GM21381 (cell line): ENCODE measurements at regions not wholly inside any gene's neighbourhood (a gene's known extent, or its start where the extent isn't known, plus 50 kb on each side); places are given as distances from the start of the nearest gene placed in this dataset.

Experiments
- ATAC-seq: cut with Tn5 transposase; IDR thresholded peaks from one replicate; pipeline ENCODE4 v1.9.1; 2021; ENCODE audit warnings: mild to moderate bottlenecking, moderate library complexity; ENCODE audit not compliant: unreplicated experiment

DNA sequence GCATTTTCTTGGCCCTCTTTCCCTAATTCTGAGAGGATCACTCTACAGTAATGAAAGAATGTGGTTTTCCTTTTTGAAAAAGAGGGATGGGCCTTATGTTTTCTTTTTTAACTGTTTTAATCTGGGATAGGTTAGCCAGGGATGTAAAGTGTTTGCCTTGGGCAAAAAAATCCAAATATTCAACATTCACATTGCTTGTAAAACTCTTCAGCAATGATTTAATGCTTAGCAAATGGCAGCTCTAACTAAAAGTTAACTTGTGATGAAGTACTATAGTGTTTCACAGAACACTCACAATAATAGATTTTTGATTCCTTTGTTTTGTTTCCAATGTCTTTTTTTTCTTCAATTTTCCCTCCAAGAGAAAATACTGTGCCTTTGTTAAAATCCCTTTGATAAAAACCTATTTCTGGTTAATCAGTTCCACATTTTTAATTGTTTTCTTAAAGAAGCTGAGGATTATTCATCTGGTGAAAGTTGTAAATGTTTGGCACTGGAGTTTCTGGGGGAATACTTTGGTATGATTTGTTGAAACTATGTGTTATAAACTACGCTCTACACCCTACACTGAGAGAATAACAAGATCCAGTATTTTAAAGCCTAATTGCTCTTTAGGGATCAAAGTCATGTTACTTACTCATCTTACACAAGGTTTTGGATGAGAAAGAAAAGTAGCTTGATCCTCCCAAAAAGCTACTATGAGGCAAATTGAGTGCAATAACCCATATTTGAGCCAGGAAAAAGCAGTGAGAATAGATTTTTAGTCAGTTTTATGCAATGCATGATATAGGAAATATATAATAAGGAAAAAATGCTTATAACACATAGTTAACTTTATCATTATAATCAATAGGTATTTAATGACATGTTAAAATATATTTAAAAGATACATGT lies 335.8 kb downstream of the EPHA7 start:
- no peak for ATAC-seq

DNA sequence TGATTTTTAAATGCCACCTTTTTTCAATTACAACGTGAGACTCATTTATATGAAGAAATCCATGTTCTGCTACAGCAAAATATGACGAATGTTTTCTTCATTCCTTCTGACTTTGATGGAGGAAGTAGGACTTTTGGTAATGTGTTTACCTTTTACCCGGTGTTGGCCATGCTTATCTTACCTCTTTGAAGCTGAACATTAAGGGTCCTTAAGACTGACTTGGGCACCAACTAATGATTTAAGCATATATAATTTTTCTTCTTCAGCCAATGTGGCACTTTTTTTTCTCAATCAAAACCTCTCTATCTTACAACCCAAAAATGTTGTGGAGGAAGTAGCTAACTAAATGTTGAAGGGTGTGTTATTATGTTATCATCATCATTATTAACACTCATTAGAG lies 337.5 kb downstream of the EPHA7 start:
- no peak for ATAC-seq

DNA sequence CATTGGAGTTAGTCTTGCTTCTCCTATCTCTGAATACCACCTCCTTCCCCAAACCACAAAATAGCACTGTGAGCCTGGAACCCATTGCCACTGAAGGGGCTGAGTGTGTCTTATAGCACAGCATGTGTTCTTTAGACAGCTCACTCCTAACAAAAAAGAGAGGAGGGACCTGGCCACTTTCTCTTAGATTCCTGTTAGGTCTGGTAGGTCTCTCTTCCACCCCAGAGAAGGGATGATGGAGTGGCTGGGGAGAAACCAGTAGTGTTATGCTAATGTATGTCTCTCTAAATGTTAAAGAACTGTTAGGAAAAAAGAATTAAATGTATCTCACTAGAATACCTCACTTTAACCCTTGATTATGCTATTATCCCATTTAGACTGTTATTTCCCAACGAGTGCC lies 340.3 kb downstream of the EPHA7 start:
- ATAC-seq, result no peak

DNA sequence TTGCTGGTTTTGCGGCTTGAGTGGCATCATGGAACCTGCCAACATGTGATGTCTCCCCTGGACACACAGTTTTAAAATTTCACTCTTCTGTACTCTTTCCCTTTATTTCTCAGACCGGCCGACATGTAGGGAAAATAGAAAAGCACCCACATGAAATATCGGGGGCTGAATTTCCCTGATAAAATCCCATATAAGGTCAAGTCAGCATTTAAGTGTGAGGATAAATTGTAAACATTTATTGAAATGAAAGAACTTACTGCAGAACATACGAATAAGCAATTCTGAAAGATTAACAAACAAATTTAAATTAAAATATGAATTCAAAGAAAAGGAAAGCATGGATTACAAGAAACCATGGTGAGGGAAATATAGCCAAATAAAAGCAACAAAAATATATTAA lies 345.5 kb downstream of the EPHA7 start:
- no peak for ATAC-seq

DNA sequence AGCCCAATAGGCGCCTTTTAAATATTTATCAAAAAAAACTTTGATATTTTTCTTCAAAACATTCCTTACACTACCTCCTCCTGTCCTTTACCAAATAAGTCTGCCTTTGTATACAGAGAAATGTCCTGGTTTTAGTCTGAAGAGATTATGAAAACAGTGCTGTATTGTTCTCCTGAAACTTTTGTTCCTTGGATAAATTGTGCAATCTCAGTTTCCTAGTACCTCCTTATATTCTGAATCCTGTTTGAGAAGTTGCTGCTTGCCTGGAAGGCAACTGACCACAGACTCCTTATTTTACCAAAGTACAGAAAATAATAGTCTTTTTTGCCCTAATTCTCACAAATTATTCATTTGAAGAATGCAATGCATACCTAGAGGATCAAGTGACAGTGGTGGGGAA lies 349.5 kb downstream of the EPHA7 start:
- no peak for ATAC-seq

DNA sequence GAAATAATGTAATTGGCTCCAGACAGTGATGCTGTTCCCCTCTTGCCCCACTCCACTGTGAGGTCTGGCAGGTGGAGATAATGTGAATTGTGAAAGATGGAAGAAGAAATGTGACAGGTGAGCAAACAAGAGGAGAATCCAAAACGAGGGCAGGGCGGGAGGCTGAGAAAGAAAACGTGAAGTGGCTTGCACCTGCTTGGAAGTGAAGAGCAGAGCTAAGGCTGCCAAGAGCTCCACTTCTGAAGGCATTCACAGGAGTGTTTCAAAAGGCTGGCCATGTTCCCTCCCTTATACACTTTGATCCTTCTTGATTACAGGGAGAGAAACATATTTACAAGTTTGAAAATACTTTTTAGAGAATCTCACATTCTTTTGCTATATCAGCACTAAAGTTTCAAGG lies 359.4 kb downstream of the EPHA7 start:
- no peak for ATAC-seq

DNA sequence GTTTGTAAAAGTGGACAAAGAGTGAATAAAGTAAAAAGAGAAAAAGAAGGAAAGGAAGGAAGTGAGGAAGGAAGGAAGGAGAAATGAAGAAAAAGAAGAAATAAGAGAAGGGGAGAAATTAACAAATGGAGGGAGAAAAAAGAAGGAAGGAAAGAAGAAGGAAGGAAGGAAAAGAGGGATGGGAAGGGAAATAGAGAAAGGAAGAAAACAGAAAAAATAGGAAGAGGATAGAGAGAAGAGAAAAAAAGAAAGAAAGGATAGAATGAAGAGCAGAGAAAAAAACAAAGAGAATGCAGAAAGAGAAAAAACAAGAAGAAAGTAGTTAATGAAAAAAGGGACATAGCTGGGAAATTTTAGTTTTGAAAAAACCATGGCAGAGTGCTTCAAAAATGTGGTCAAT lies 361.8 kb downstream of the EPHA7 start:
- no peak for ATAC-seq

DNA sequence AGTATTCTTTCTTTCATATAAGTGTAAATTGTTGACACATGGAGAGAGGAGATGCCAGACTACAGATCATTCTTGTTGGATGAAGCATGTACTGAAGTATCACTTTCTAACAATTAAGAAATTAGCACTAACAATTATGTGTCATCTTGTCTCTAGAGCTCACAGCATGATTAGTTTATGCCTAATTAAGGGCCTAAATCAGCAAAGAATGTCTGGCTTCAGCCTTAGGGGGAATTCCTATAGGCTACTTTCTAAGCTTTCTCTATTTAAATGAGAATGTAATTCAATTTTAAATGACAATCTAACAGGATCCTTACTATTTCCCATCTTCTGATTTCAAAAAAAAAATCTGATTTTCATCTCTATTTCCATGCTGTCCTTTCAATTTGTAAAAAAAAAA lies 371.0 kb downstream of the EPHA7 start:
- ATAC-seq, result no peak

DNA sequence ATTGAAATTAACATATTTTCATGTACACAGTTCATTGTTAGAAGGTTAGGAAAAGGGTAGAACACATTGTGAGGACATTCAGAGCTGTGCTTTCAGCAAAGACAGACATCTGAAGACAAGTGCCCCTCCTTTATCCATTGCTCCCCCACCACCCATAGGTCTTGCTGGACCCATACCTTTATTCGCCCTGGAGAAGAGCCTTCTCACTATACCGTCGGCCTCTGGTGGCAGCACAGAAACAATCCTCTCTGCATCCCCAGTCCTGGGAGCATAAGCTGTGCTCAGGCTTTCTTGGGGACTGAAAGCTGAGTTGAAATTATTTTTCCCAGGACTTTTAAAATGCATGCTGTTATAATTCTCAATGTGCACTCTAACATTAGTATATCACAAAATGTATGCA lies 372.3 kb downstream of the EPHA7 start:
- no peak for ATAC-seq

DNA sequence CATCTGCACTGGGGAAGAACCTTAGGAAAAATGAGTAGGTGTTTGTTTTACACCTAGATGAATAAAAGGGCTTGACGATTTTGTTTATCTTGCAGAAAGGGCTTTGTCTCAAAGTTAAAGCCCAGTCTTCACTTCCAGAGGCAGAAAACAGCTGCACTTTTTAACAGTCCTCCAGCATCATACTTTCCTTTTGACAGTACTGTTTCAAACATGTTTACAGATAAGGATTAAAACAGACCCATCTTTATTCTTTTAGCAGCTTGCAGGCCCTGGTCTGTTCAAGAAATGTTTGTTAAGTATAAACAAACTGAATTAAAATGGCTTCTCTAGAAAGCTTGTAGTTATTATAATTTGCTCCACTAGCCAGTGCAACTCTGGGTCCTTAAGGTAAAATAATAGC lies 374.2 kb downstream of the EPHA7 start:
- no peak for ATAC-seq

DNA sequence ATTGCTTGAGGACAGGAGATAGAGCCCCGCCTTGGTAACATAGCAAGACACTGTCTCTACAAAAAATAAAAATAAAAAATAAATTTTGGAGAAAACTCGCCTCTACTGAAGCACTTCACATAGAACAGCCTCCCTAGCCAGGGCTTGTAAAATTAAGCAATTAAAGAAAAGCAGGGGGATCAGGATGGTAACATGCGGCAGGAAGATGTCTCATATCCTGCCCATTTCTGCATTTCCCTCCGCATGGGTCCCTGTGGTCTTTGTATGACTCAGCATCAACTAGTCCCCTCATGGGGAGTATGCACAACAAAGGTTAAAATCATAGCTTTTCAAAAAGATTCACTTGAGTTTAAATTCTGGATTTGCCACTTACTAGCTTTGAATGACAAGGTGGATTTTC lies 379.0 kb downstream of the EPHA7 start:
- ATAC-seq, result no peak

DNA sequence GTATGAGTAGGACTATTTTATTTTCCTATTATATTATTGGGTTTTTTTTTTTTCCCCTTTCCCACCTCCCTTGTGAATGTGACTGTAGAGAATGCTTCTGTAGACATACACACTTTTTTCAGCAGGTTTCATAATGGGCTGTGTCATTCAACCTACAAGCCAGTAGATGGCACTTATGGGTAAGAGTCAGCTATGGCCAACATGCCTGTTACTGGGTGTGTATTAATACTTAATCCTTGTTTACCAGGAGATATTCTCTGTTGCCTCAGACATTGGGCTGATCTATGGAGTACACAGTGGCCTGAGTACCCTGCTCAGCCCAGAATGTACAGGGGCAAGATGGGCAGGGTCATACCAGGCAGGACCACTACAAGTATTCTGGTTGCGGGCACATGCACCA lies 382.5 kb downstream of the EPHA7 start:
- ATAC-seq, result no peak

DNA sequence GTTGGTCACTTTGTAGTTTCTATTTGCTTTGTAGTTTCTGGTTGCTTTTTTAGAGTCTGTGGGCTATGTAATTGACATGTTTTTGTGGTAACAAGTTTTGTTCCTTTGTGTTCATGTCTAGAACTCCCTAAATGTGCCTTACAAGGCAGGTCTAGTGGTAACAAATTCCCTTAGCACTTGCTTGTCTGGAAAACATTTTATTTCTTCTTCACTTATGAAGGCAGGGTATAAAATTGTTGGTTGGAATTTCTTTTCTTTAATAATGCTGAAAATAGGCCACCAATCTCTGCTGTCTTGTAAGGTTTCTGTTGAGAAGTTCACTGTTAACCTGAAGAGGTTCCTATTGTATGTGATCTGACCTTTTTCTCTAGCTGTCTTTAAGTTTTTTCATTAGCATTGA lies 383.6 kb downstream of the EPHA7 start:
- no peak for ATAC-seq

DNA sequence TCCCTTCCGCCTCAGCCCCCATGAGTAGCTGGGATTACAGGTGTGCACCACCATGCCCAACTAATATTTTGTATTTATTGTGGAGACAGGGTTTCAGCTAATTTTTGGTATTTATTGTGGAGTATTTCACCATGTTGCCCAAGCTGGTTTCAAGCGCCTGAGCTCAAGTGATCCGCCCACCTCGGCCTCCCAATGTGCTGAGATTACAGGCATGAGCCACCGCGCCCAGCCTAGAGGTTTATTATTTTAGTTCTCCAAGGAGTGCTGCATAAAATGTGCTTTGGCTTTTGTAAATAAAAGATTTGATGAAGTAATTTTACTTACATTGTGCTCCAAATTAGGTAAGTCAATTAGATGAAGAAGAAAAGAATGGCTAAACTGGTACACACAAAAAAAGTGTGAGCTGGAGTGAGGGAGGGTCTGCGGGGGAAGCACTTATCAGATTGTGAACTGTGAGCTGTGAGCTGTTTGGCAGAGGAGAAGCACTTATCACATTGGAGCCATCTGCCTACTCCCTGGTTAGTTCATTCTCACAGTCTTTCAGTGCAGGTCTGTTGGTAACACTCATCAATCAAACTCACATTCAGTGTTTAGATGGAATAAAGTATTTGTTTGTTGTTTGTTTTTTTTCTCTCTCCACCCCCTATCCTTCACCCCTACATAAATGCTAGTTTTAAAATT lies 398.0 kb downstream of the EPHA7 start:
- no peak for ATAC-seq

DNA sequence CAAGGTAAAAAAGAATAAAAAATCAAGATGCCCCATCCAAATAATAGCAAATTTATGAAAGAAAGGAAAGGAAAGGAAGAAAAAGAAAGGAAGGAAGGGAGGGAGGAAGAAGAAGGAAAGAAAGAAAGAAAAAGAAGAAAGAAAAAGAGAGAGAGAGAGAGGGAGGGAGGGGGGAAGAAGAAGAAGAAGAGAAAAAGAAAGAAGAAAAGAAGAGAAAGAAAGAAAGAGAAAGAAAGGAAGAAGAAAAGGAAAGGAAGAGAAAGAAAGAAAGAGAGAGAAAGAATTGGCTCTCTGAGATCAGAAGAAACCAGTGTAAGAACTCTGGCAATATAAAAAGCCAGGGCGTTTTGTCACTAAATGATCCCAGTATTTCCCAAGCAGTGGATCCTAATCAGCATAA lies 401.7 kb downstream of the EPHA7 start:
- no peak for ATAC-seq

DNA sequence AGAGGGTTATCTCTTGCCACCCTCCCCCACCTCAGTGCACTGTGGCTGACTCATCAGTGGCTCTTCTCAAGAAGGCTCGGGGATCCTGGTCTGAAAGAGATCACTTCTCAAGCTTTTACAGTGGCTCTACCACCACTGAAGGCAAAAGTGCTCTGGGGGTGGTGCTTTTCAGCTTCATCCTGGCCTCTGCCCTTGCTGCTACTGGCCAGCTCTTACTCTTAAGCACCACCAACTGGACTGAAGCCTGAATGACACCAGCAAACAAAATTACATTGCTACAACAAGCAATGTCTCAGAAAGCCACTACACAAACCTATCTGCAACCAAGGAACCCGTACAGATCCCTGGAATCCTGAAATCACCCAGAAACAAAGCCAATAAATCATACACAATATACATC lies 402.1 kb downstream of the EPHA7 start:
- no peak for ATAC-seq

DNA sequence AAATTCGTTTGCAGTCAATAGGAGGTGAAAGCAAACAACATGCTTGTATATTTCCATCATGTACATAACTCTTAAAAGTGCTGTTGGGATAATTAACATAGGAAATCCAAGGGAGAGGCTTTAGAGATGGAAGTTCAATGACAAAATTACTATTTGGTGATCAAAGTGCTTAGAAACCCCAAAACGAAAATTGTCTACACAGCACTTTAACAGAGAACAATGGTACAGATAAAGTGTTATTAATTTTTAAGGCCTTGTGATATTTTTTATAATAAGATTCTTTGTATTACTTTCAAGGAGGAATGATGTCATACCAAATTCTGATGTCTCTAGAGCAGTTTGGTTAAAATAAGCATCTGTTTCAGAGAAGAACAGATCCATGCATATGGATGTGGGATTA lies 406.3 kb downstream of the EPHA7 start:
- ATAC-seq, result no peak

DNA sequence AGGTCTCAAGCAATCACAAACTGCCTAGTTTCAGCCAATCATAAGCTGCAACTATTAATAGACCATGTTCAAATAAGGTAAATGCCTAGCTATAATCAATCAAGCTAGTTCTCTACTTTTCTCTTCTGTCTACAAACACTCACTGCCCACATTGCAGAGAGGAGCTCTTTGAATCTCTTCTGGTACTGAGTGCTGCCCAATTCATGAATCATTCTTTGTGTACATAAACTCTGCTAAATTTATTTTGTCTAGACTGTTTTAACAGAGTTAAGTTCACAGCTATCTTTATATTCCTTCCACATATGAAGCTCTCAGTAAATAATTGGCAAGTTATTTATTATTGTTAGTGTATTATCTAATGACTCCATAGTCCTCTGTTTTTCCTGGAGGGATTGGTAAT lies 411.0 kb downstream of the EPHA7 start:
- no peak for ATAC-seq

DNA sequence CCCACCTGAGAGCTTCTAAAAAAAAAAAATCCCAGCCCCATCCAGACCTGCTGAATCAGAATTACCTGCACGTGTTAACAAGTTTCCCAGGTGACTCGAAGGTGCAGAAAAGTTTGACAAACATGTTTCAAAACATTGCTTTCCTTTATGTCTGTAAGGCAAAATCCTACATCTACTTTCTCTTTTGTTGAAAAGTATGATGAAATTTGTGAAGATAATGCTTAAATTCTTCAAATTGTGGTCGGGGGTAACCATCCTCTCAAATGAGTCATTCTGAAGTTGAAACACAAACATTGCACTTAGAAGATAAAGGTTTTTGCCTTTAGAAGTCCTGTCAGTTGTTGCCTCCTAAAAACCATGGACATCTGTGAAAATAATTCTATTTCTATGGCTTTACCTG lies 429.7 kb downstream of the EPHA7 start:
- no peak for ATAC-seq

DNA sequence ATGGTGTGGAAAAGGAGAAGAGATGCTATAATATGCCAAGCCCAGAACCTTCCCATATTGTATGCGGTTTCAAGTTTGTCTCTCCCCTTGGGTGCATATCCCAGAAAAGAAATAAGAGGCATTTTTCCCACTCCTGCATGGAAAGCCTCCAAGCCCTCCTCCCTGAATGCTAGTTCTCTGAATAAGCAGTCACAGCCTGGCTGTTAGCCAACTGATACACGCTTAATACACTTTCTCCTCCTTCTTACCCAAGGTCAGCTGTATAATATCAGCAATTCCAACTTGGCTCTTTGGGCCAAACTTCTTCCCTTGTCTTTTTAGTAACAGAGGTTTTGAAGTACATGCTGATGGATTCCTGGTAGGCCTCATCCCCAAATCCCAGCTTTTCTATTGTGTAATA lies 440.1 kb downstream of the EPHA7 start:
- no peak for ATAC-seq

DNA sequence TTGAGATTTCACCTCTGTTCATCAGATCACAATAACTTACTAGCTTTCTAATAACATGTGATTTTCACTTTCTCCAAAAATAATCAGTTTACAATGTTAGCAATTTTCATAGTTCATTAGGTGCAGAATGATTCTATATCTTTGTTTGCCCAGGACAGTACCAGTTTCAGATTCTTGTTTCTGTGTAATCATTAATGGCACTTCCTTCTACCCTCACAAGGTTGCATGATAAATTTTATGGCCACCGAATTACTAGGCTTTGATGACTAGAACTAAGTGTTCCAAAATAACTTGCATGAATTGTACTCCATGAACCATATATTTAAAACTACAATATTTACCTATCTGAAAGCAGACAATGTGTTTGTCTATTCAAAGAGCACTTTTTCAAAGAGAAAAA lies 442.3 kb downstream of the EPHA7 start:
- no peak for ATAC-seq

DNA sequence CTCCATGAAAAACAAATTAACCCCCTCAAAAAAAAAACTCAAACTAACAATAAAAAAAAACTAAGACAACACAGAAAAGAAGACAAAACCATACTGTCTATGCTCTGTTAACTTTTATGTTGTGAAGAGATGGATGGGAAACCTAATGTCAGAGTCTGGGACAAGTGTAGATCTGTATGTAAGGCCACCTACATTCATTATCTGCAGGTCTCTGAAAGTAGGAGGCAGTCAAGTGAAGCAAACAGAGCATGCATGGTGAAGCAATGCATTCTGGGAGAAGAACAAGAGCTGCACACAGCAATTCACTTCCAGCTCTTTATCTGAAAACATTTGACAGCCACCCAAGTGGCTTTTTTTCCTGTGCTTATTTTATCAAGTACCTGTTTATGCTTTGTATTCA lies 452.0 kb downstream of the EPHA7 start:
- no peak for ATAC-seq

DNA sequence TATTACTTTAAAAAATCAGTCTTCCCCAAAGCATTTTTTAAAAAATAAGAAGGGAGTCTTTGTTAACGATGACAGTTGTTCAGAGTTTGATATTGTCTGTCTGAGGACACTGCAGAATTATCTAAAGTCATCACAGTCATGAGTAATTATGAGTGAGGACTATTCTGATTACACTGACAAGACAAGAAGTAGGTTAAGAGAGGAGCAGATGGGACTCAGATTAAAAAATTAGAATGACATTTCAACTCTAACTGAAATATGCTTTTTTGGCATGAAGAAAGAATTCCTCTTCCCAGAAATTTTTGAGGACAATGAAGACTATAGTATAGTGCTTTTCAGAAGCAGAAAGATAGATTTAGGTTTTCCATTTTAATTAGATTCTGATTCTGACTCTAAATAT lies 456.5 kb downstream of the EPHA7 start:
- ATAC-seq, result no peak
